ENCODE measurements at regions not wholly inside any gene's neighbourhood (a gene's known extent, or its start where the extent isn't known, plus 50 kb on each side); places are given as distances from the start of the nearest gene placed in this dataset.
"Not testable (repeated sequence)": the region's sequence is repeated elsewhere in the genome, so short reads cannot be mapped to it uniquely, and the experiment has no call there.

DNA sequence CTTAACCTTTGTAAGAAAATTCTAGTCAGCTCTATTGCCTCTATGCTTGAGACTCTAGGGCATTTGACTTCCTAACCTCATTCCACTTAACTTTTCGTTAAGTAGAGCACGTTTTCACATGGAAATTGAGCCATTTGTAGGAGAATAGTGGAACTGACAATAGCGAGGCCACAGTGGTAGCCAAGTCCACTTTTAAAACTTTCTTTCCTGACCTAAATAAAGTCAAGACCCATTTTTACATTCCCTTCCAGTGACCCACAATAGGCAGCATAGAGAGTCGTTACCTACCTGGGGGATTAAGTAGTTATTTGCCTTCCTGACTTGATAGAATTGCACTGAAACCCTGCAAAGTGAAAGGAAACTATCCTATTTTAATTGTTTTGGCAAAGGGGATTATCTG lies 386.0 kb upstream of the NECTIN3 start:
- no peak for DNase-seq (ENCODE audit: low read depth)

DNA sequence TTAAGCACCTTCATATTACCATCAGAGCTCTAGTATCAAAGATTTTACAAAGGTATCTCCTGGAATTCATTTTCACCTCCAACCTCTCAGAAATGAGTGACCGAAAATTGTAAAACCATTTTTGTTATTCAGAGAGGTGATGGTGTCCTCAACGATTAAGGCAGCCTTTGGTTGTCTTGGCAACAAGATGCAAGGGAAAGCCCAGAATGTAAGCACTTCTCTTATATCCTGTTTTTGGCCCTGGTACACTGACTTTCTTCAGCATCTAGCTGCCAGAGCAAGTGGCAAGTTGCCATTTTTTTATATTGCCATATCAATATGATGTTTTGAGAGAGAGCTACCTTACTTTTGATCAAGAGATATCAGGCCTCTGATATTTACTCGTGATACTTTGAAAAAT lies 384.9 kb upstream of the NECTIN3 start:
- DNase-seq (ENCODE audit: low read depth), result no peak

DNA sequence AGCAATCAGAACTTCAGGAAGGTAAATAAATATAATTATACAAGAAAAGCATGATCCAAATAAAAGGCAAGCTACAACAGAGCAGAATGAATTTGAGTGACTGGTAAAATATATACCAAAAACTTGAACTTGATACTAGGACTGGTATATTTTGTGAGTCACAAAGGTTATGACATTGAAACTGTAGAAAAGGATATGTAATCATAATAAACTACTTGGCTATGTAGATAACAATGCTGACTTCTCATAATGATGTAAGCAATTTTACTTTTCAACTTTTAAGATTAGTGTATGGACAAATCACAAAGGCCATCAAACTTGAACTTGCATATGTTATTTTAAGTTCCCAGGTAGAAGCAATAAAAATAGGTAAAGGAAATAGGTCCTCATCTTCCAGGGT lies 384.5 kb upstream of the NECTIN3 start:
- no peak for DNase-seq (ENCODE audit: low read depth)

DNA sequence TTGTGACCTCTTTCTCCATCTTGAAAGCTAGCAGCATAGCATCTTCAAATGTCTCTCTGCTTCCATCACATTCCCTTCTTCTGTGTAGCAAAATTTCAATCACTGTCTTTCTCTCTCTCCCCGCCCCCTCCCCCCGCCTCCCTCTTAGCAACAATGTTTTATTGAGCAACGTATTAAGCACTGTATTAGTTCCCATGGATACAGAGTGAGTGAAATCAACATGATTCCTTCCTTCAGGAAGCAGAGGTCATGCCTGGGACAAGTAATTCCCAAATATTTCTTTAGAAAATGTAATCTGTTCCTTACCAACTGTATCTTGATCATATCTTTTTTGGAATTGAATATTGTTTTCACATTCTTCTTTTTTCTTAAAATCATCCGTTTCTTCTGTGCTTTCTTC lies 373.7 kb upstream of the NECTIN3 start:
- DNase-seq (ENCODE audit: low read depth), result no peak

GRCh38 chr3:110704332-110704731 lies 367.3 kb upstream of the NECTIN3 start:
- not testable (repeated sequence) for DNase-seq (ENCODE audit: low read depth)

- no peak for DNase-seq (ENCODE audit: low read depth)
These were observed 363.5 kb upstream of the NECTIN3 start for GRCh38 chr3:110708156-110708555.

DNA sequence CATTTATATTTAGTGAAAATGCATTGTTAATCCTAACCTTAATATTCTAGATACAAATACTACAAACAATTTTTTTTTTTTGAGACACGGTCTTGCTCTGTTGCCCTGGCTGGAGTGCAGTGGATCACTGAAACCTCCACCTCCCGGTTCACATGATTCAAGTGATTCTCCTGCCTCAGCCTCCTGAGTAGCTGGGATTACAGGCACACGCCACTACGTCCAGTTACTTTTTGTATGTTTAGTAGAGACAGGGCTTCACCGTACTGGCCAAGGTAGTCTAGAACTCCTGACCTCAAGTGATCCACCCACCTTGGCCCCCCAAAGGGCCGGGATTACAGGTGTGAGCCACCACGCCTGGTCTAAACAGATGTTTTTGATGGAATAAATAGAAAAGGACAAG lies 361.5 kb upstream of the NECTIN3 start:
- no peak for DNase-seq (ENCODE audit: low read depth)

DNA sequence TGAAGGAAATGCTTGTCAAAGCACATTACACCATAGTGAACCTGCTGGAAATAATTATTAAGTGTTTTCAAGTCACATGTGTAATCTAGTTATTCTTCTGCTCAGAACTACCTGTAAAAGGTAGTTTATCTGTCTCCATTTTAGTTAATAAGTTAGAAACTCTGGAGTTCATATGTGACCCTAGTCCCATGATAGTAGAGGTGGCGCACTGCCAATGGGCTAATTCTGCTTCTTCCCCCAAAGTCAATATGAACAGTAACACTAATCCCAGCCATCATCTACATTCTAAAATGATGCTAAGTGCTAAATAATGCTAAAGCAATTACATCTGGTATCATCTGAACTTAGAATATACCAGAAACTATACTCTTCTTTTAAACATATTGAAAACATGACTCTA lies 361.0 kb upstream of the NECTIN3 start:
- DNase-seq (ENCODE audit: low read depth), result no peak

GRCh38 chr3:110711130-110711832 lies 360.3 kb upstream of the NECTIN3 start:
- DNase-seq (ENCODE audit: low read depth), result no peak

DNA sequence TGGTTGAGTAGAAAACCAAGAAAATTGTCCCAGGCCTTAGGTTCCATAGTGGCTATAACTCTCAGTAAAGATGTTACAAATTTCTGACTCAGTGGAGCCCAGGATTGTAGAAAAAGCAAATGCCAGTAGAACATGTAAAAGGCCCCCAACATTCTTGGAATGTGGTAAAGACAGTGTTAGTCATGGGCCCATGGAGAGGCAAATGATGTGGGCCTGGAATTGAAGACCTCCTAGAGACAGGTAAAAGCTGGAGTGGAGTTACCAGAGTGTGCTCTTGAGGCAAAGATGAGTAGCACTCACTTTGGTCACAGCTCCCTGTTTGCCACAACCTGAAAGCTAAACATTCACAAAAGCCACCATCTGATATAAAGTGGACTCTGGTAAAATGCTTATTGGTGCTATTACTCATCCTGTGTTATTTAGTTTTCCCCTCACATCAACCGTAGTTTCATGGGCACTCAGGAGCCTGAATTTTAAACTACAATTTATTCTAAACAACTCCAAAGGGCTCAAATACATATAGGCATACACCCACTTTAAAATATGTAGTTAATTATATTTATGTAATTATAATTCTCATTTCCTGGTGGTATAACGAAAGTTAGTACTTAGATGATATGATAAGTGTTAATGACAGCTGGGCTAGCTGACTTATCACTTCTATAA lies 359.6 kb upstream of the NECTIN3 start:
- no peak for DNase-seq (ENCODE audit: low read depth)

GRCh38 chr3:110727056-110727455 lies 344.6 kb upstream of the NECTIN3 start:
- DNase-seq (ENCODE audit: low read depth), result no peak

DNA sequence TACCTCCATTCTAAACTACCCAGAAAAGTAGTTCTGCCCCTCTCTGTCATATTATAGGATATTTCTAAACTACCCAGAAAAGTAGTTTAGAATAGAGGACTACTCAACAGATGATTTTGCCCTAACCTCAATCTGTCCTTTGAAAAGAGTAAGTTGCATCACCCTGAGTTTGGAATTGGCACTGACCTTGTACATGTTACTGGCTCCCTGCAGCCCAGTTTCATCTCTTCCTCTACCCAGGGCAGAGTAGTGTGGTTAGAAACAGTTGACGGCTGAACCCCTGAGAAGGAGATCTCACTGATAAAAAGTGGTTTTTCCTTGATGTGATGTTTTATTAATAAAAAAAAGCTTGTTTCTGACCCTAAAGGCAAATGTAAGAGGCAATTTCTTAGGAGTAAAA lies 340.5 kb upstream of the NECTIN3 start:
- DNase-seq (ENCODE audit: low read depth), result no peak

DNA sequence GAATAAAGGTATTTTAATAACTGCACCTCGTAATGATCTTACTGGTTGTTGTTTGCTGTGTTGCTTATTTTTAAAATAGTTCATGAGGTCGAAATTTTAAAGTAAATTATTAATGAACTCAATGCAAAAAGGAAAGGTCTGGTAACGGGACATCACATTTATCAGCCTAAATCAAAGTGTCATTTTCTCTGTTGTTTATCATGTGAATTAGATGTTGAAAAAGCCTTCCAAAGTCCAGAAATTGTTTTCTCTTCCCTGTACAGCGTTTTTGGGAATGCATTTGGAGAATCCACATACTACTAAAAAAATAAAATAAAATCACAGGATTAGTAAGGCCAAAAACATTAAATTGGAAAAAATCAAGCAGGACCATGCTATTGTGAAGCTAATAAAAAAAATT lies 339.2 kb upstream of the NECTIN3 start:
- no peak for DNase-seq (ENCODE audit: low read depth)

DNA sequence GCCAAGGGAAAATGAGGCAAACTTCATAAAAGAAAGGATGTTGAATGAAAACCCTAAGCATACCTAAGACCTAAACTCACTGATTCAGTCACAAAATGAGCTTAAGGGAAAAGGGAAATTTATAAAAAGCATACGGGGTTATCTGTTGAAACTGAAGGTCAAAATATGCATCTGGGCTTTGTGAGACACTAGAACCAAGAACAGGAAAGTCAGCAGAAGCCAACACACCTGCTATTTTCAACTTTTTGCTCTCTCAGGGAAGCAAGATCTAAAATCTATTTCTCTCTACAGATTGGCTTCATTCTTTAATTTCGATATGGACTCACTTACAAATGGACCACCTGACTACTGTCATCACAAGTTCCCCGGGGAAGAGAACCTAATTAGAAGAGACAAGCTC lies 338.6 kb upstream of the NECTIN3 start:
- DNase-seq (ENCODE audit: low read depth), result no peak

DNA sequence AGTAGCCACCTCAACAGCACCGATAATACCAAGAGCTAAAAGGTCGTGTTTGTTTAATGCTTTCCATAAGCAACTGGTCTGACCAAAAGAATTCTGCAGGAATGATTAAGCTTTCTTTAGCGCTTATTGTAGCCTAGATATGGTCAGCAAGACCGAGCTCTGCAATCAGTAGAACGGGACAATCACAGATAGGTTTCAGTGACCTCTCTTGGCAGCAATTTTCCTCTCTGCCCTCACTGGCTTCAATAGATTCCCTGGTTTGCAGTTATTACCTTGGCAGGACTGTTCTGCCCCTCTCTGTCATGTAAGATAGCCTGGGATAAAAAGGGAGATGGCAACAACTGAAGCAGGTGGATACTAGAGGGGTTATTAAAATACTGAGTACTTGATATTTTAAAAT lies 337.1 kb upstream of the NECTIN3 start:
- no peak for DNase-seq (ENCODE audit: low read depth)

GRCh38 chr3:110736332-110736731 lies 335.3 kb upstream of the NECTIN3 start:
- no peak for DNase-seq (ENCODE audit: low read depth)

DNA sequence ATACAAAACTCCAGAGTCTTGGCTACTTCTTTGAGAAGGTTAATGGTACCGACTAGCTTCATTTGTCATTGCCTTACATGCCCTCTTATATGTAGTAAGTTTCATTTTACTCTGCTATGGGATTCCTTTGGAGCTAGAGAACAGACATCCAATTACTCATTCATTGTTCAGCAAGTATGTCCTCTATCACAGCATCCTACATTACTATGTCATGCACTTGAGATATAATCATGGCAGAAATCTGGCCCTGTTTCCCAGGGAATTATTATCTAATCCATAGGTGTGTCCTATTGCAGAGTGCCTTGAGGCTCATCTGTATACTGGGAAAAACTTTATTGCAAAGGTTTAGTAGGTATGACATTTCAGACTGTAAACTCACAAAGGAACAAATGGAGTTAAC lies 333.1 kb upstream of the NECTIN3 start:
- DNase-seq (ENCODE audit: low read depth), result no peak

DNA sequence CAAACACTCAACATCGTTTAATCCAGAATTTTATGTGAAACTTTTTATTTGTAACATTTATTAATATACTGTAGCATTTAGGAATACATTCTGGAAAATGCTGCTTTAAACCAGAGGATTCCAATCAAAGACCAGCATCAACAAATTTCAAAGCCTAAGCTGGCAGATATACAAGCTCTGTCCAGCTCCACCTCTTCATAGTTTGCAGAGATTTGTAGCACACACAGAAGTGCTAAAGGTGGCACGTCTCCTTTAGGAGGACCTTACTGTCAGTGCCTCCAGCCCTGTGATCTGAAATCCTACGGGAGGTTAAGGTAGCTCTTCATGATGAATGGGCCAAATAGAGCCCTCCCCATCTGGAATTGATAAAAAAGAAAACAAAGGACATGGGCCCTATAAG lies 329.7 kb upstream of the NECTIN3 start:
- DNase-seq (ENCODE audit: low read depth), result no peak

DNA sequence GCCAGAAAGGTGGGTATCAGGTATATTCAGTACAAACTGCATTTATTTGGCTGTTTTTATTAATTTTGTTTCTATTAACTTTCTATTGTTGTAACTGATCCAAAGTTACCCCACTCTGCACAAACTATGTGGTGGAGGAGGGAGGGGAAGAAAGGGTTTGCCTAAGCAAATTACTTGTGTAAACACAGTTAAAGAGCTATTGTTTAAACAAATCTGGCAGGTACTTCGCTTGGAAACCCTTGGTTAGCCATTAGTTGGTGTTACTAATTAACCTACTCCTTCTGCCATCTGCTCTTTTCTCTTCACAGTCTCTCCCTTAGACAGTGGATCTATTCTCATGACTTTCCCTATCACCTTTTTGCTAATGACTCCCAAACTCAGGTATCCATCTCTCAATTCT lies 328.4 kb upstream of the NECTIN3 start:
- no peak for DNase-seq (ENCODE audit: low read depth)

DNA sequence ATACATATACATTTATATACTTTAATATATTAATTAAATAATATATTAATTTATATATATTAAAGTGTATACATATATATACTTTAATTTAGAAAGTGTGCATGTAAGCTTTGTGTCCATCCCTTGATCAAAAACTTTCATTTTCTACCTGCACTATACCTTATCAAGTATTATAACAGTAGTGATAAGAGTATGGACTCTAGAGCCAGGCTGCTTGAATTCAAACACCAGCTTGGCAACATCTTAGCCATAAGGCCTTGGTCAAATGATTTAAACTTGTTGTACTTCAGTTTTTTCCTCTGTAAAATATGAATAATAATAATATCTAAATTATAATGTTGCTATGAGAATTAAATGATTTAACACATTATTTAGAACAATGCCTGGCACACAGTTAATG lies 327.6 kb upstream of the NECTIN3 start:
- DNase-seq (ENCODE audit: low read depth), result no peak

DNA sequence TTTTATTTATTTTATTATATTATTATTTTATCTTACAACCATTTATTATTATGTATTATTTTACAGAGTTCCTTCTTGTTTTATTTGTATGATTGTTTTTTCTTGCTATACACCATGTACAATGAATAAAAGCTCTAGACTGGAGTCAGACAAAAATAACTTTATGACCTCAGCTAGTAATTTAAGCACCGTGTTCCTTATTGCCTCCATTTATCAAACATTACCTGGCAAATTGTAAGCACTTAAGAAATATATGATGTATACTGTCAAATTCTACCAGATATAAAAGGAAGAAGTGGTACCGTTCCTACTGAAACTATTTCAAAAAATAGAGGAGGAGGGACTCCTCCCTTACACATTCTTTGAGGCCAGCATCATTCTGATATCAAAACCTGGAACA lies 326.9 kb upstream of the NECTIN3 start:
- no peak for DNase-seq (ENCODE audit: low read depth)

DNA sequence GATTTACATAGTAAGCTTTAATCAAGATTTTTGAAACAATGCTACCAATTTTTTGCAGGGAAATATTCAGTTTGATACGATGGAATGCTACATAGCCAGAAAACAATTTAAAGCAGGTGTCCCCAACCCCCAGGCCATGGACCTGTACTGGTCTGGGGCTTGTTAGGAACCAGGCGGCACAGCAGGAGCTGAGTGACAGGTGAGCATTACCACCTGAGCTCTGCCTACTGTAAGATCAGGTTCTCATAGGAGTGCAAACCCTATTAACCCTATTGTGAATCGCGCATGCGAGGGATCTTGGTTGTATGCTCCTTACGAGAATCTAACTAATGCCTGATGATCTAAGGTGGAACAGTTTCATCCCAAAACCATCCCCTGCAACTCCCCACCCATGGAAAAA lies 322.6 kb upstream of the NECTIN3 start:
- DNase-seq (ENCODE audit: low read depth), result no peak

DNA sequence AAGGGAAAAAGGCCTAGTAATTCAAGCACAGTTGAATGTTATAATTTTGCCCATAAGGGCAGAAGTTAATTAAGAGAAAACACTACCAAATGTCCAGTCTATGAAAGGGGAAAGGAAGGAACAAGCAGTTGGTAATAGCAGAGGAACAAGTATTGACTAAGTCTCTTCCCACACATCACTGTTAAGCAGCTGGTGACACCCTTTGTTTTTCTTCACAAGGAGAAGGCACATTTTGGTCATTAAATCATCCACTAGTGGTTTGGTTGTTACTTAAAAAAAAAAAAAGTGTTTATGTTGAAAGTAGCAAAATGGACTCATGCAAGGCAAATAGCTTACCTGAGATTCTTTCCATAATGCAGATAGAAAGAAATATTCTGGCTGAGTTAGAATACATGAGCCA lies 321.4 kb upstream of the NECTIN3 start:
- DNase-seq (ENCODE audit: low read depth), result no peak

- DNase-seq (ENCODE audit: low read depth), result no peak
These were observed 319.3 kb upstream of the NECTIN3 start for GRCh38 chr3:110752307-110752706.
